Neural cell (in vitro differentiated cells): ENCODE measurements at regions not wholly inside any gene's neighbourhood (a gene's known extent, or its start where the extent isn't known, plus 50 kb on each side); places are given as distances from the start of the nearest gene placed in this dataset.
"Not testable (repeated sequence)": the region's sequence is repeated elsewhere in the genome, so short reads cannot be mapped to it uniquely, and the experiment has no call there.

Experiments
- H2AFZ ChIP-seq: fragments of 200-600, 300-800 bp; sonication (generic), shearing (Covaris generic); 2 replicates; pipeline ENCODE4 v1.6.0; 2014; ENCODE audit warnings: low read depth, mild to moderate bottlenecking, antibody characterized with exemption, low read length, moderate library complexity
- H3F3A ChIP-seq: fragments of 200-600 bp; shearing (Covaris generic); 2 replicates; pipeline ENCODE4 v1.6.1; 2016; ENCODE audit warnings: mild to moderate bottlenecking, moderate library complexity, mixed read lengths, antibody characterized with exemption, low read length; ENCODE audit not compliant: insufficient read depth, poor library complexity, severe bottlenecking
- H3K27ac ChIP-seq: fragments of 200-600, 300-800 bp; sonication (generic), shearing (Covaris generic); 2 replicates; pipeline ENCODE4 v1.5.1; 2014; ENCODE audit warnings: mild to moderate bottlenecking, low read length, moderate library complexity
- H3K27me3 ChIP-seq: fragments of 300-800, 200-600 bp; sonication (generic), shearing (Covaris generic); 2 replicates; pipeline ENCODE4 v1.6.0; 2014; ENCODE audit warnings: mild to moderate bottlenecking, low read depth, low read length, moderate library complexity; ENCODE audit not compliant: insufficient read depth
- H3K36me3 ChIP-seq: fragments of 300-800, 200-600 bp; sonication (generic), shearing (Covaris generic); 2 replicates; pipeline ENCODE4 v1.5.1; 2014; ENCODE audit warnings: mild to moderate bottlenecking, antibody characterized with exemption, low read length, moderate library complexity; ENCODE audit not compliant: insufficient read depth
- H3K4me2 ChIP-seq: fragments of 300-800, 200-600 bp; sonication (generic), shearing (Covaris generic); 2 replicates; pipeline ENCODE4 v1.6.0; 2014; ENCODE audit warnings: mild to moderate bottlenecking, low read length
- H3K4me3 ChIP-seq: fragments of 300-800, 200-600 bp; sonication (generic), shearing (Covaris generic); 2 replicates; pipeline ENCODE4 v1.5.1; 2014; ENCODE audit warnings: mild to moderate bottlenecking, low read length, moderate library complexity
- H3K79me2 ChIP-seq: fragments of 200-600 bp; shearing (Covaris generic); replicated peaks from 2 replicates; pipeline ENCODE4 v1.6.0; 2014; ENCODE audit warnings: mild to moderate bottlenecking, low read length, moderate library complexity; ENCODE audit not compliant: insufficient read depth
- H3K9ac ChIP-seq: fragments of 300-800, 200-600 bp; sonication (generic), shearing (Covaris generic); 2 replicates; pipeline ENCODE4 v1.6.1; 2016; ENCODE audit warnings: mild to moderate bottlenecking, low read length, mixed read lengths
- H3K9me2 ChIP-seq: fragments of 200-600 bp; shearing (Covaris generic); 2 replicates; pipeline ENCODE4 v1.6.1; 2016; ENCODE audit warnings: mild to moderate bottlenecking, low read length, mixed read lengths; ENCODE audit not compliant: insufficient read depth
- H3K9me3 ChIP-seq: fragments of 200-600, 300-800 bp; sonication (generic), shearing (Covaris generic); 2 replicates; pipeline ENCODE4 v1.6.1; 2016; ENCODE audit warnings: mild to moderate bottlenecking, mixed run types, low read length, moderate library complexity, mixed read lengths
- H4K20me1 ChIP-seq: fragments of 200-600 bp; shearing (Covaris generic); 2 replicates; pipeline ENCODE4 v1.6.1; 2016; ENCODE audit warnings: mild to moderate bottlenecking, mixed run types; ENCODE audit not compliant: insufficient read depth

DNA sequence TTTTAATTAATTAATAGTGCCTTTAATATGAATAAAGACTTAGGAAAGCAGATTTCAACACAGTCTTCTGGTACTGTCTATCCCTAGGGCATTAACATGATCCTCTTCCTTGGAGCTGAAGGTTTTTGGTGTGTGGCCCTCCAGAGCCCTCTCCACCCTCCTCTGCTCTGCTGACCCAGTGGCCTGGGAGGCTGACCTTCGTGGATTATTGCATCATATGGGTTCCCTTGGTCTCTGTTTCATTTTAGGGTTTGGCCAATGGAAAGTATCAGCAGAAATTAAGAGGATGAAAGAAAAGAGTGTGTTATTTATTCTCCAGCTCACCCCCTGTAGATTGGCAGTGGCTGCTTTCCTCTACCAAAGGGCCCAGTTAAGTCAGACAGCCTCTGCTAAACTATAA is 73.8 kb upstream of the KIF2A start:
- H3K36me3 ChIP-seq, H3K27ac ChIP-seq, H3K4me3 ChIP-seq, H4K20me1 ChIP-seq, H2AFZ ChIP-seq, H3K4me2 ChIP-seq, H3K27me3 ChIP-seq, H3K79me2 ChIP-seq, H3K9me3 ChIP-seq, H3K9ac ChIP-seq, H3K9me2 ChIP-seq, H3F3A ChIP-seq: not testable (repeated sequence)

DNA sequence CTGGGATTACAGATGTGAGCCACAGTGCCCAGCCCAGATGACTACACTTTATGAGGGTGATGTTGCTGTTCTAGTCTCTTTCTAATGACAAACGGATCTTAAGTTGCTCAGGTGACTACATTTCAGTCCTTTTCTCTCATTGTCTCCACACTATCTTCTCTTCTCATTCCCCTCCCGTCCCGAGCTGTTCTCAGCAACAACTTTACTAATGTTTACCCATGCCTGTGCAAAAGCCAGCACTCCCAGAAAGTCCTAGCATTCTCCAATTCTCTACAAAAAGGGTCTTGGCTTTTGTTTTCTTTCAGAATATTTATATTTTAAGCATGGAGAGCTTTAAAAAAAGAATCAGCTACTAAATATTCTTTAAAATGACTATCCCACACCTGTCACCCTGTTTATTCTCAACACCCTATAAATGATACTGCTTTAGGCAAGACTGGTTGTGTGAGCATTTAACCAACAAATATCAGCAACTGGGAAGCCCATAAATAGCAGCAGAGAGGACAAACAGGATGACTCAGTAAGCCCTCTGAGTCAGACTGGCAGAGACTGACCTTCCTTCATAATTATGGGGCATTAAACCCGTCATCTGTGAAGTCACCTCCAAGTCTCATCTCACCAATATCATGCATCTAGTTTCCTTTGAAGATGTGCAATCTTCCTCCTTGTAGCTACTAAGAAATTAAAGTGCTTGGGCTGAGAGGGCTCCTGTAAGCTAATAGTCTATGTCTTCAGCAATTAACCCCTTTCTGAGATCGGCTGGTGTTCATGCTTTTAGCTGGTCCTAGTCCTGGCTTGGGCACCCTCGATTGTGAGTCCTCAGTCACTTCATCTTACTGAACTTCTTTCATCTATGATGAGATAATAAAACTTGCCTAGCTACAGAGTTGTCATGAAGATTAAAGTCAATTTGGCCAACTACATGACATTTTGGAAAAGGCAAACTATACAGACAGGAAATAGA is 72.6 kb upstream of the KIF2A start:
- not testable (repeated sequence) for H3K9me3 ChIP-seq, H3K36me3 ChIP-seq, H4K20me1 ChIP-seq, H2AFZ ChIP-seq, H3K27ac ChIP-seq, H3K27me3 ChIP-seq, H3K9ac ChIP-seq, H3K4me3 ChIP-seq, H3K9me2 ChIP-seq, H3K79me2 ChIP-seq, H3F3A ChIP-seq, H3K4me2 ChIP-seq

DNA sequence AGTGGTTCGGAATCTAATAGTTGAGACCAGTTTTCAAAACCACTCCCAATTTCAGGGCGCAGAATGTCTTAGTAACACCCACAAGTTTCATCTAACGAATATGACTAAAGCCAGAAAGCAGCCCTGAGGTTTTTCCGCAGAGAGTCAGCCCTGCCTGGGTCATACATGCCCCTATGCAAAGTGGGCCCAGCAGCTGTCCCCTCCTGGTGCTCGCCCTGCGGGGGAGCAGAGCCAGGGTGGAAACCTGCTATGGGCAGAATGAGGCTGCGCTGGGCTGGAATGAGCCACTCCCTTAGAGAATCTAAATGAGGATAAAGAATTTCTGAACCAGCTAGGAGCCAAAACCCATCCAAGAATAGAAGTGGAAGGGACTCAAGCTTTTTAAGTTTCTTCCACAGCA is 69.4 kb upstream of the KIF2A start:
- not testable (repeated sequence) for H3F3A ChIP-seq, H3K36me3 ChIP-seq, H4K20me1 ChIP-seq, H3K27me3 ChIP-seq, H3K79me2 ChIP-seq, H3K4me2 ChIP-seq, H3K9me3 ChIP-seq, H3K9me2 ChIP-seq, H3K27ac ChIP-seq, H3K4me3 ChIP-seq, H2AFZ ChIP-seq, H3K9ac ChIP-seq

DNA sequence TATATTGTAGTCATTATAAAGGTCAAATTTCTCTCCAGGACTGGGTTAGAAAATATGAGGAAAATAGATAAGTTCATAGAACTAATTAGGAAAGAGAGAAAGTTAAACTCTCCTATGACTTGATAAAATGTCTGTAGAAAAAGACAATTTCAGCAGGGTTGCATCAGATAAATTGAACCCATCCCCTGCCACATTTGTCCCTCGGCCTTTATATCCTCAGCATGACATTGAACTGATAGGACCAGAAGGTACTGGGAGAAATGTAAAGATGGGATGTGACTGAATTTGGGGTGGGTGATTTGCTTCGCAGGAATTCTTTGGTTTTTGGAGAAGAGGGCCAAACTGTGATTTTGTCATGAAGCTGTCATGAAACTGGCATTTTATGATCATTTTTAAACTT is 68.1 kb upstream of the KIF2A start:
- not testable (repeated sequence) for H3K9me3 ChIP-seq, H3F3A ChIP-seq, H3K4me2 ChIP-seq, H3K4me3 ChIP-seq, H3K9ac ChIP-seq, H3K36me3 ChIP-seq, H3K27me3 ChIP-seq, H3K79me2 ChIP-seq, H3K9me2 ChIP-seq, H4K20me1 ChIP-seq, H2AFZ ChIP-seq, H3K27ac ChIP-seq

DNA sequence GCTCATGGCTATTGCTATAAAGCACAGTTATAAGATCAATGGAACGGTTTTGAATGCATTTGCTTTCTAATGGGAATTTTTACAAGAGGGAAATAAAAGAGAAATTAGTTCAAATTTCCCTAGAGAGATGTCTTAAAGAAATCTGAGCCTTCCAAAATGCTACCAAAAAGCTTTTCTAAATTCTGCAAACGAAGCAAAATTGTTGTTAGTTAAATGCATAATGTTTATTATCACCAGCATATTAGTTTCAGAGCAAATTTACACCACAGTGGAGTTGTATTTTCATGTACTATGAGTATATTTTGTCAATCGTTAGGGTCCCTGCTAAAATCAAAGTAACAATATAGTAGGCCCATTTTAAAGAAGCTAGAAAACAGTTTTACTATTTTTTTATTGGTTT is 67.4 kb upstream of the KIF2A start:
- not testable (repeated sequence) for H3K27ac ChIP-seq, H3K4me3 ChIP-seq, H3K9me2 ChIP-seq, H3F3A ChIP-seq, H2AFZ ChIP-seq, H3K36me3 ChIP-seq, H3K79me2 ChIP-seq, H4K20me1 ChIP-seq, H3K4me2 ChIP-seq, H3K9me3 ChIP-seq, H3K9ac ChIP-seq, H3K27me3 ChIP-seq

DNA sequence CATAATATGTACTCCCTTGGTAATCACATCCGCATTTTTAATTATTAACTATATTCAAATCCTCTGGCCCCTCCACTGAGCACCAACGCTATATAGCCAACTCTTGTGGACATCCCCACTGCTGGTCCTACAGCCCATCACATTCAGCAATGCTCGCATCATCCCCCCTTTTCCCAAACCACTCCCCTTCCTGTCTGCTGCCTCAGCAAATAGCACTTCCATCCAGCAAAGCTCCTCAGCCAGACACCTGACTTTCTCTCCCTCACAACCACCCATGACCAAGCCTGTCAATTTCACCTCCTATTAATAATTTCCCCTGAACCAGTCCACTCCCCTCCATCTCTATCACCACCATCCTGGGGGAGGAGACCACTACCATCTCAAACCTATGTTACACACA is 65.5 kb upstream of the KIF2A start:
- H3K27ac ChIP-seq: not testable (repeated sequence)

DNA sequence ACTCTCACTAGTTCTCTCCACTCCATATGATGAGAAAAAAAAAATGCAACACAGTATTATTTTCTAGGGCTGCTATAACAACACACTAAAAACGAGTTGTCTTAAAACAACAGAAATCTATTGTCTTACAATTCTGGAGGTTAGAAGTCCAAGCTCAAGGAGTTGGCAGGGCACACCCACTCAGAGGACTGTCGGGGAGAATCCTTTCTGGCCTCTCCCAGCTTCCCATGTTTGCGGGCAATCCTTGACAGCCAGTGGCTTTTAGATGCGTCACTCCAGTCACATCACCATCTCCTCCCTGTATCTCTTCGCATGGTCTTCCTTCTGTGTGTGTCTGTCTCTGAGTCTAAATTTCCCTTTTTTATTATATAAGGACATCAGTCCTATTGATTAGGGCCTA is 64.0 kb upstream of the KIF2A start:
- not testable (repeated sequence) for H3K9me2 ChIP-seq, H3K9me3 ChIP-seq, H3K27me3 ChIP-seq, H2AFZ ChIP-seq, H3K36me3 ChIP-seq, H3F3A ChIP-seq, H3K9ac ChIP-seq, H3K4me2 ChIP-seq, H3K79me2 ChIP-seq, H4K20me1 ChIP-seq, H3K4me3 ChIP-seq, H3K27ac ChIP-seq

More for the DNA sequence above, 65.5 kb upstream of the KIF2A start:
- H3K27me3 ChIP-seq, H3F3A ChIP-seq, H3K9ac ChIP-seq, H4K20me1 ChIP-seq, H2AFZ ChIP-seq, H3K9me2 ChIP-seq, H3K4me3 ChIP-seq, H3K9me3 ChIP-seq, H3K79me2 ChIP-seq, H3K36me3 ChIP-seq, H3K4me2 ChIP-seq: not testable (repeated sequence)

DNA sequence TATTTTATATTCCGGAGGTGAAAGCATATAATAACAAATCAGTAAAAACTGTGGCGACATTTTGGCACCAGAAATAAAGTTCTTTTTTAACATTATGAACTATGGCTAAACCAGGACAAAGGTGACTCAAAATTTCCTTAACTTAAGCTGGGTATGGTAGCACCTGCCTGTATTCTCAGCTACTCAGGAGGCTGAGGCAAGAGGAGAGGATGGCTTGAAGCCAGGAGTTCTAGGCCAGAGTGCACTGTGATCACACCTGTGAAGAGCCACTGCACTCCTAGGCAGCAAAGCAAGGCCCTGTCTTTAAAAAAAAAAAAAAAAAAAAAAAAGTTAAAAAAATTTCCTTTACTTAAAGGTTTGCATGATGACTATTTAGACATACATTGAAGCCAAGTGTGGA is 63.0 kb upstream of the KIF2A start:
- H3K79me2 ChIP-seq, H3F3A ChIP-seq, H3K9ac ChIP-seq, H3K4me2 ChIP-seq, H3K9me3 ChIP-seq, H3K9me2 ChIP-seq, H3K27ac ChIP-seq, H3K4me3 ChIP-seq, H3K36me3 ChIP-seq, H2AFZ ChIP-seq, H3K27me3 ChIP-seq, H4K20me1 ChIP-seq: not testable (repeated sequence)
